Mesothelial cell of epicardium (in vitro differentiated cells): ENCODE measurements at regions not wholly inside any gene's neighbourhood (a gene's known extent, or its start where the extent isn't known, plus 50 kb on each side); places are given as distances from the start of the nearest gene placed in this dataset.
"Not testable (repeated sequence)": the region's sequence is repeated elsewhere in the genome, so short reads cannot be mapped to it uniquely, and the experiment has no call there.

Experiments
- DNase-seq, 2 experiments: peaks; one replicate each; pipeline ENCODE4 v3.0.0; 2021; ENCODE audit warnings: low spot score in 2 of 2; ENCODE audit not compliant: unreplicated experiment in 2 of 2
- H3K27ac Mint-ChIP-seq: 2 replicates; pipeline ENCODE4 v1.8.0; 2021; ENCODE audit warnings: mixed read lengths
- H3K27me3 Mint-ChIP-seq: 2 replicates; pipeline ENCODE4 v1.8.0; 2021; ENCODE audit warnings: low read depth, mixed read lengths
- H3K36me3 Mint-ChIP-seq: 2 replicates; pipeline ENCODE4 v1.8.0; 2021; ENCODE audit warnings: mixed read lengths
- H3K4me1 Mint-ChIP-seq: 2 replicates; pipeline ENCODE4 v1.8.0; 2021; ENCODE audit warnings: mixed read lengths
- H3K4me3 Mint-ChIP-seq: 2 replicates; pipeline ENCODE4 v1.8.0; 2021; ENCODE audit warnings: mild to moderate bottlenecking, moderate library complexity, mixed read lengths
- H3K9me3 Mint-ChIP-seq: 2 replicates; pipeline ENCODE4 v1.8.0; 2021; ENCODE audit warnings: mixed read lengths
- TF ChIP-seq, protein P1 (sequence below): fragments of 200-600 bp; sonication (generic); IDR thresholded peaks from one replicate; pipeline ENCODE4 v1.5.0; 2021; ENCODE audit warnings: antibody characterized with exemption; ENCODE audit not compliant: unreplicated experiment

DNA sequence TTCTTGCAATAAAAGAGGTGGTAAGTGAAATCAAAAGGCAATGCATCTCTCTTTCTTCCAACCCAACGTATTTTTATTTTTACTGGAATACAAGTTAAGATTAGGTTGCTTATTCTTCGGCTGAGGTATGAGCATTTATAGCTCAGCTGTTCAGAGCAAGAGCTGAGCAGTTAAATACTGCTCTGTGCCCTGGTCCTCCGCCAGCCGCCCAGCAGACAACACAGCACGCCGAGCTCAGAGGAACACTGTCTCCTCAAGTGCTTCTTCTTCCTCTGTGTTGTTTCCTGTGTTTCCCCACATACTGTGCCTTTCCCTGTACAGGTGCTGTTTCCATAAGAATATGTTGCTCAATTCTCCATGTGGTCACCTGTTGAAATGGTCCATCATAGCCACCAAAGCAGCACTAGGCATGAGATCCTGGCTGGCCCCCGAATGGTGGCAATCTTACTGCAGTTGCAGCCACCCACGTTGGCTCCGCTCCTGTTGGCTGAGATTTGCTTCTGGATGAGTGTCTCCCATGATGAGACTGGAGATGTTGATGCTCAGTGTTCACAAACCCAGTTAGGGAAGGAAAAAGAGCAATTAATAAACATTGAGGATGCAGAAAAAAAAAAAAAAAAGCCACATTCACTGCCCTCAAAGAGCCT is 515.3 kb downstream of the GRIN2A start:
- peaks cover 2% of the 10 kb centered on the region for H3K27me3 Mint-ChIP-seq
- TF ChIP-seq, protein P1, sequence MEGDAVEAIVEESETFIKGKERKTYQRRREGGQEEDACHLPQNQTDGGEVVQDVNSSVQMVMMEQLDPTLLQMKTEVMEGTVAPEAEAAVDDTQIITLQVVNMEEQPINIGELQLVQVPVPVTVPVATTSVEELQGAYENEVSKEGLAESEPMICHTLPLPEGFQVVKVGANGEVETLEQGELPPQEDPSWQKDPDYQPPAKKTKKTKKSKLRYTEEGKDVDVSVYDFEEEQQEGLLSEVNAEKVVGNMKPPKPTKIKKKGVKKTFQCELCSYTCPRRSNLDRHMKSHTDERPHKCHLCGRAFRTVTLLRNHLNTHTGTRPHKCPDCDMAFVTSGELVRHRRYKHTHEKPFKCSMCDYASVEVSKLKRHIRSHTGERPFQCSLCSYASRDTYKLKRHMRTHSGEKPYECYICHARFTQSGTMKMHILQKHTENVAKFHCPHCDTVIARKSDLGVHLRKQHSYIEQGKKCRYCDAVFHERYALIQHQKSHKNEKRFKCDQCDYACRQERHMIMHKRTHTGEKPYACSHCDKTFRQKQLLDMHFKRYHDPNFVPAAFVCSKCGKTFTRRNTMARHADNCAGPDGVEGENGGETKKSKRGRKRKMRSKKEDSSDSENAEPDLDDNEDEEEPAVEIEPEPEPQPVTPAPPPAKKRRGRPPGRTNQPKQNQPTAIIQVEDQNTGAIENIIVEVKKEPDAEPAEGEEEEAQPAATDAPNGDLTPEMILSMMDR: no peak
- no peak overlapping the region for H3K4me3 Mint-ChIP-seq
- DNase-seq: no peak
- peaks cover 3% of the 10 kb centered on the region for H3K9me3 Mint-ChIP-seq
- peaks cover 9% of the 10 kb centered on the region for H3K4me1 Mint-ChIP-seq
- H3K27ac Mint-ChIP-seq: no peak overlapping the region
- H3K36me3 Mint-ChIP-seq: no peaks in the 10 kb centered on the region

DNA sequence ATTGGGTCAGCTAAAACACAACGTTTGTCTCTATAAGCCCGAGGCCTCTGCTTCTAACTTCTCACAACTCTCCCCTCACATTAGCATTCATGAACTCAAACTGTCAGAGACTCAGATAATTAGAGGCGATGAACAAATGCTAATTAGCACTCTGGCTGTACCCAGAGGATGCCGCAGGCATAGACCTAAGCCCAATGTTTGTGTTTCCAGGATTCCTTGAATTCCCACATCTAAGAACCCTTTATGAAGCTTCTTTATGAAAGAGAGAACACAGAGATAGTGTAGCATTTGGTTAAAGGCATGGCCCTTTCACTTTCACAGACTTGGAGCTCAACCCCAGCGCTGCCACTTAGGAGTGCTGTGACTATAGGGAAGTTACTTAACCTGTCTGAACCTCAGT is 512.2 kb downstream of the GRIN2A start:
- H3K4me1 Mint-ChIP-seq: peaks cover 7% of the 10 kb centered on the region
- H3K36me3 Mint-ChIP-seq: no peaks in the 10 kb centered on the region
- TF ChIP-seq, protein P1: no peak
- no peaks in the 10 kb centered on the region for H3K9me3 Mint-ChIP-seq
- no peak for DNase-seq
- peaks cover 3% of the 10 kb centered on the region for H3K27me3 Mint-ChIP-seq
- no peak overlapping the region for H3K27ac Mint-ChIP-seq
- no peak overlapping the region for H3K4me3 Mint-ChIP-seq

DNA sequence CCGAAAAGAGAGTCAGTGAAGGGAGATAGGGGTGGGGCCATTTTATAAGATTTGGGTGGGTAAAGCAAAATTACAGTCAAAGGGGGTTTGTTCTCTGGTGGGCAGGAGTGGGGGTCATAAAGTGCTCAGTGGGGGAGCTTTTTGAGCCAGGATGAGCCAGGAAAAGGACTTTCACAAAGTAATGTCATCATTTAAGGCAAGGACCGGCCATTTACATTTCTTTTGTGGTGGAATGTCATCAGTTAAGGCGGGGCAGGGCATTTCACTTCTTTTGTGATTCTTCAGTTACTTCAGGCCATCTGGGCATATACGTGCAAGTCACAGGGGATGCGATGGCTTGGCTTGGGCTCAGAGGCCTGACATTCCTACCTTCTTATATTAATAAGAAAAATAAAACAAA is 511.6 kb downstream of the GRIN2A start:
- H3K4me1 Mint-ChIP-seq, H3K4me3 Mint-ChIP-seq, H3K9me3 Mint-ChIP-seq, H3K27me3 Mint-ChIP-seq, H3K27ac Mint-ChIP-seq, DNase-seq, H3K36me3 Mint-ChIP-seq: not testable (repeated sequence)

DNA sequence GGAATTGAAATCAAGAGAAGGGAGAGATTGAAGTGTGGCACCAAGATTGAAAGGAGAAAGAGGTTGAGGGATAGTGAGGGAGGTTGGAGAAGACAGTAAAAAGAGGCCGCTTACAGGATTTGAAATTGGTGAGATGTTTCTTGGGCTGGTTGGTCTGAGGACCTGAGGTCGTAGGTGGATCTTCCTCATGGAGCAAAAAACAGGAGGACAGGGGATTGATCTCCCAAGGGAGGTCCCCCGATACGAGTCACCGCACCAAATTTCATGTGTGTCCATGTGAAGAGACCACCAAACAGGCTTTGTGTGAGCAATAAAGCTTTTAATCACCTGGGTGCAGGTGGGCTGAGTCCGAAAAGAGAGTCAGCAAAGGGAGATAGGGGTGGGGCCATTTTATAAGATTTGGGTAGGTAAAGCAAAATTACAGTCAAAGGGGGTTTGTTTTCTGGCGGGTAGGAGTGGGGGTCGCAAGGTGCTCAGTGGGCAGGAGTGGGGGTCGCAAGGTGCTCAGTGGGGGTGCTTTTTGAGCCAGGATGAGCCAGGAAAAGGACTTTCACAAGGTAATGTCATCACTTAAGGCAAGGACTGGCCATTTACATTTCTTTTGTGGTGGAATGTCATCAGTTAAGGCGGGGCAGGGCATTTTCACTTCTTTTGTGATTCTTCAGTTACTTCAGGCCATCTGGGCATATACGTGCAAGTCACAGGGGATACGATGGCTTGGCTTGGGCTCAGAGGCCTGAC is 505.5 kb downstream of the GRIN2A start:
- H3K27ac Mint-ChIP-seq, H3K4me3 Mint-ChIP-seq, H3K9me3 Mint-ChIP-seq, DNase-seq, H3K36me3 Mint-ChIP-seq: not testable (repeated sequence)
- peaks cover 47% of the 10 kb centered on the region for H3K27me3 Mint-ChIP-seq
- peaks cover 12% of the 10 kb centered on the region for H3K4me1 Mint-ChIP-seq

DNA sequence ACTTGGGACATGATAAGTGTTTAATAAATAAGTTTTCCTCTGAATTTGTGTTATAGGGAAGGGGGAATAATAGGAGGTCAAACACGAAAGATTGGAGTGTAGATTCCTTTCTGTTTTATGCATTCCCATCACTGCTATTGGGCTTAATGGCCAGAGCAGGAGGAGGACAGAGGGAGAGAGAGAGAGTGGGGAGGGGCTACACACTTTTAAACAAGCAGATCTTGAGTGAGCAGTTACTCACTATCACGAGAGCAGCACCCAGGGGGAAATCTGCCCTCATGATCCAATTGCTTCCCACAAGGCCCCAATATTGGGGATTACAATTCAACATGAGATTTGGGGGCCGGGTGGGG is 505.0 kb downstream of the GRIN2A start:
- TF ChIP-seq, protein P1: no peak
- Mint-ChIP-seq H3K27ac (no peak overlapping the region), H3K4me1 (peaks cover 12% of the 10 kb centered on the region), H3K9me3 (no peaks in the 10 kb centered on the region), H3K27me3 (peaks cover 47% of the 10 kb centered on the region), H3K36me3 (no peaks in the 10 kb centered on the region), H3K4me3 (no peak overlapping the region)
- DNase-seq: no peak

DNA sequence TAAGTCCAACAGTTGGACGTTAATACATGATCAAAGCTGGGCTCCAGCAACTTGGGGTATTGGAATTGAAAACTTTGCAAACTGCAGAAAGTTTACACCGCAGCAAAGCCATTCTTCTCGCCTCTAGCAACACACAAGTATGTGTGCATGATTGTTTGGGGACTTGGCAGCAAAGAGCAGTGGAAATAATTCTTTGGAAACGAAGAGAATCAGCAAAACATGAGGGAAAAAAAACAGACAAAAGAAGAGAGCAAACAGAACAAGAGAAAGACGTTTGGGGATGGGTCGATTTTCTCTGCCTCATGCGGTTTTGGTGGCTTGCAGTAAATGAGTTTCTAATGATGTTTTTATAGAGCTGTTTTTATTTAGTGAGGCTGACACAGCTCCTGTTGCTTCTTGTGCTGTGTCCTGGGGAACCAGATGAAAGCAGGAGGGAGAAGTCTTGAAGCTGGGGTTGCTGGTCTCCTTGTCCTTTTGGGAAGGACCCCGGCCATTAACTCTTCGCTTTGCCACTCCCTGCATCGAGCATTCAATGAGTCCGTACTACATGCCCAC is 502.9 kb downstream of the GRIN2A start:
- no peak overlapping the region for H3K4me3 Mint-ChIP-seq
- peaks cover 12% of the 10 kb centered on the region for H3K4me1 Mint-ChIP-seq
- peaks cover 9% of the 10 kb centered on the region for H3K9me3 Mint-ChIP-seq
- TF ChIP-seq, protein P1: no peak
- H3K27ac Mint-ChIP-seq: no peak overlapping the region
- H3K36me3 Mint-ChIP-seq: peaks cover 2% of the 10 kb centered on the region
- H3K27me3 Mint-ChIP-seq: peaks cover 50% of the 10 kb centered on the region
- DNase-seq: no peak
